HG03280 (cell line): ENCODE measurements at regions not wholly inside any gene's neighbourhood (a gene's known extent, or its start where the extent isn't known, plus 50 kb on each side); places are given as distances from the start of the nearest gene placed in this dataset.
"Not testable (repeated sequence)": the region's sequence is repeated elsewhere in the genome, so short reads cannot be mapped to it uniquely, and the experiment has no call there.

ENCODE experiments used
- ATAC-seq: cut with Tn5 transposase; IDR thresholded peaks from one replicate; pipeline ENCODE4 v1.9.1; 2021; ENCODE audit warnings: mild to moderate bottlenecking, moderate library complexity; ENCODE audit not compliant: unreplicated experiment

DNA sequence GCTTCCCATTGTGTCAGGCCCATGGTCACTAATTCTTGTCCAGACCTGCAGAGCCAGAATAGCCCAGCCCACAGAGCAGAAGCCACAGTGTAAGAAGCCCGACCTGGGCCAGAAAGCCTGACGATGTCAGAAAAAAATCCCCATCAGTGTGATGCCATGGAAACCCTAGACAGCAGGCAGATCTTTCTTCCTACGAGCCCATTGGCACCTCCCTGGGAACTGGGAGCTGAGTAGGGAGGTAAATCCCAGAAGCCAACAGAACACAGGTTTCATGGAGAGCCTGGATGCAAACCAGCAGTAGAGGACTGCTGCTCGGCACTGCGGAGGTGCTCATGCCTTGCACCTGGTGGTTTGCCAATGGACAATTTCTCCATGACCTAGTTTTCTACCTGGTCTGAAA, 82.2 kb upstream of the SLC22A16 start:
- ATAC-seq, result no peak

DNA sequence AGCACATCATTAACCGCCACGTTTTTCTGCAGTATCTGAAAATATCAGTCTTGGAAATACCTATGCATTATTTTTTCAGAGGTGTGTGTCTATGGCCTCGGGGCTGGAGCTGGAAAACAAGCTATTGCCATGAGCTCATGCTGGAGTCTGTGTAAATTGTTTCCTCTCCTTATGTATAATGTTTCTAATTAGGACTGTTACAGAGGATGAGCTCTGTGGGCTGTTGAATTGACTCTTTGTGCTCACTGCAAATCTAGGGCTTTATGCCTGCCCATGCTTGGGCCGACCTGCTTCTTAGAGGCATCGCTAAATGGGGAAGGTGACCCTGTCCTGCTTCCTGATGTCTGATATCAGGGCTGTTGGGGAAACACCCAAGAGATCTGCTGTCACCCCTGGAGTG, 80.8 kb upstream of the SLC22A16 start:
- ATAC-seq, result no peak

DNA sequence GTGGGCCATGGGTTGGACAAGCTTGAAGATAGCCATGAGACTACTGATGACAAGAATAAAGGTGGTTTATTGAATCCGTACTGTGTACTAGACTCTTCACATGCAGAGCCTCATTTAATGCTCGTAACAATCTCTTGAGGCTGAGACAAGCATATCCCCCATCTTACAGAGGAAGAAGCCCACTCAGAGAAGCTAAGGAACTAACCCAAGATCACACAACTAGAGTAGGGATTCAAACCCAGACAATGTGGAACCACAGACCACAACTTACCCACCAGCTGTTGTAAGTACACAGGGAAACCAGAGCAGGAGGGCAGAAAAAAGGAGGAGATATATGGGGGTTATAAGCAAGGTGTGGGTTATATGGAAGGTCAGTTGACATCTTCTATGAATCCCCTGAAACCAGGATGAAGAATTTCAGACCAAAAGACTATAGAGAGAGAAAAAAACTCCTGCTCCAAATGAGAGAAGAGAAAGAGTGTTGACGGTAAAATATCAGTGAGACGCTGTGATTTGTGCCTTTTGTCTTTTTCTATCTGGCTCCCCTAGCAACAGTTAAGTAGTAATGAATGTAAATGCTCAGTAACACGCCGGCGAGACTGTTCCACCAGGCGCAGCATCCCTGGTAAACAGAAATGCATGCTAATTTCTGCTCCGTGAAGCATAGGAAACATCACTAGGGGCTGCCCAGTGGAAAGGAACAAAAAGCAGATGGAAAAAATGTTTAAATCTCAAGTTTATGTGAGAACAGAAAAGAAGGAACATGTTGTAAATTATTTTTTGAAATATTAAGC, 80.1 kb upstream of the SLC22A16 start:
- ATAC-seq, result no peak

GRCh38 chr6:110554966-110555460, 78.6 kb upstream of the SLC22A16 start:
- no peak for ATAC-seq

DNA sequence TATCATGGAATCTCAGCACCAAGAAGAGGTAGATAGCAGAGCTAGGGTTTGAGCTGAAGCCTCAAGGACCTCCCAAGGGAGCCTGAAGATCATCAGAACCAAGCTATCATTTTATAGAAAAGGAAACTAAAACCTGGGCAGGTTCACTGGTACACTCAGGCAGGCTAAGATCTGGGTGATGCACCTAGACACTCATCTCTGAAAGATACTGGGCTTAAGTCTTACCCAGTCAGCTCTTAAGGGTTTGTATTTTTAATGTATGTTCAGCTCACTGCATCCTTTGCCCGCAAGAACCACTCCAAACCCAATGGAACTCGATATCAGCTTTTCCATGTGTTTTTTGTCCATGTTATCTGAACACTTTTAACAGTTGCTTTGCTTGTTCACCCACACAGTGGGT, 78.0 kb upstream of the SLC22A16 start:
- no peak for ATAC-seq

- no peak for ATAC-seq
These were observed 76.7 kb upstream of the SLC22A16 start for GRCh38 chr6:110552901-110553641.

DNA sequence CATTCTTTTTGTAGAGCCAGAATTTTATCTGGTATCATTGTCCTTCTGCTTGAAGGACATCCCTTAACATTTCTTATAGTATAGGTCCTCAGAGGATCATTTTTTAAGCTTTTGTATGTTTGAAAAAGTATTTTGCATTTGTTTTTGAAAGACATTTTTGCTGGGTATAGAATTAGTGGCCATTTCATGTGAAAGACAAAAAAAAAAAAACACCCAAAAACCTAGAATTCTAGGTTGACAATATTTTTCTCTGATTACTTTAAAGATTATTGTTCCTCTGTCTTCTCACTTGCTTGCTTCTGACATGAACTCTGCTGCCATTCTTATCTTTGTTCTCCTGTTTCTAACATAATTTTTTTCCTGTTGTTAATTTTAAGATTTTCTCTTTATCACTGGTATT, 75.7 kb upstream of the SLC22A16 start:
- ATAC-seq, result no peak

GRCh38 chr6:110551088-110551487, 74.7 kb upstream of the SLC22A16 start:
- ATAC-seq, result no peak

DNA sequence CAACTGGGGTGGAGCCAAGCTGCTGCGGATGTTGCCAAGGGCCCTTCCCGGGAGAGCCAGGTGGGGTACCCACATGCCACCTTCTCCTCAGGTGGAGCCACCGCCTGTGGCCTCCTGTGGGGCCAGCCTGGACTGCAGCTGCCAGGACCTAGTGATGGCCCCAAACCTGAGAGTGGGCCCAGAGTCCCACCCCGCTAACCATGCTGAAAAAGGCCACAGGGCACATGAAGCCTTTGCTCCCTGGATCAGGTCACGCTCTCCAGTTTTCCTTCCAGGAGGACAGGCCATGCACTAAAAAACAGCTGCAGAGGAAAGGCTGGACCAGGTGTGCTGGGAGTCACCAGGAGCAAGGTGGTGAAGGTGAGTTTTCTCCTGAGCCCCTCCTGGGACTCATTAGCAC, 73.9 kb upstream of the SLC22A16 start:
- ATAC-seq, result no peak

GRCh38 chr6:110549277-110549676, 72.9 kb upstream of the SLC22A16 start:
- no peak for ATAC-seq

DNA sequence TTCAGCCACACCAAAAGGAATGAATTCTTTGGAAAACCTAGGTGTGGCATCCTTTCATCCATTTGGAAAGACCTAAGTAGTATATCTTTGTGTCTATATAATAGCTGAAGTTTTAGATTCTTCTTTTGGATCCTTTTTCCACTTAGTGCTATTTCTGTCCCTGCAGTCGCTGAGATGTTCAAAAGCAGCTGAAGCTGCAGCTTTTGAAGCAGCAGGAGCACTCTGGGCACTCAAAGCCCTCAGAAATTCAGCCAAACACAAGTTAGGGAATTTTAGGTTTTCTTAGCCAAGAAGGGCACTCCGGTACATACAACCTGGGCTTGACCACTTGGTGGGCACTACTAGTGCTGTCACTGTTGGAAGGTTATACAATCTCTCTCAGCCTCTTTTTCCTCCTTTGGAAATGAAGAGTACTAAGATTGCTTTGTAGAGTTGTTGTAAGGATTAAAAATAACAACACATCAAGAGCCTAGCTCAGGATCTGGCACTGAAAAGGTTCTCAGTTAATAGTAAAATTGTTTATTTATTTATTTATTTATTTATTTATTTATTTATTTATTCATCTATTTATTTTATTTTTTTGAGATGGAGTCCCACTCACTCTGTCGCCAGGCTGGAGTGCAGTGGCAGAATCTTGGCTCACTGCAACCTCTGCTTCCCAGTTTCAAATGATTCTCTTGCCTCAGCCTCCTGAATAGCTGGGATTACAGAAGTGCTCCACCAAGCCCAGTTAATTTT, 71.9 kb upstream of the SLC22A16 start:
- ATAC-seq, result no peak

- no peak for ATAC-seq
These were observed 71.0 kb upstream of the SLC22A16 start for GRCh38 chr6:110547266-110547964.

GRCh38 chr6:110545081-110545872, 68.9 kb upstream of the SLC22A16 start:
- no peak for ATAC-seq

DNA sequence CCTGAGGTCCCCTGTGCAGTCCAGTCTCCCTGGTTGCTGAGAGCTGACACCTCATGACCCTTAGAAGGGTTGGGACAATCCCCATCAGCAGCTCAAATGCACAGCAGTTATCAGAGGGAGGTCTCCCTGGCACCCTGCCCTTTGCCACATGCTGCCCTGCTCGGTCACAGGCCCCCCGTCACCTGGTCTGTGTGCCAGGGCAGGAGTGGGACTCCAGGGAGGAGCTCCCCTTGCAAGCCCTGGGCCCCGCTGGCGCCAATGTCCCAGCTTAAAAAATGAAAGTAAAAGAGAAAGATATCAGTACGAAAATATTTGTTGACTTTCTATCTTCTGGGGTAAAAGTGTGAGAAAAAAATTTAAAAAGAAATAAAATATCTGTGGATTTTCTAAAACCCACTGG, 68.1 kb upstream of the SLC22A16 start:
- no peak for ATAC-seq

GRCh38 chr6:110543106-110543505, 66.7 kb upstream of the SLC22A16 start:
- ATAC-seq, result no peak

GRCh38 chr6:110542311-110543024, 66.1 kb upstream of the SLC22A16 start:
- no peak for ATAC-seq

- no peak for ATAC-seq
These were observed 65.4 kb upstream of the SLC22A16 start for GRCh38 chr6:110541701-110542309.

GRCh38 chr6:110539277-110540019, 63.0 kb upstream of the SLC22A16 start:
- not testable (repeated sequence) for ATAC-seq
